Parathyroid adenoma (tissue), 2 donors: ENCODE measurements at regions not wholly inside any gene's neighbourhood (a gene's known extent, or its start where the extent isn't known, plus 50 kb on each side); places are given as distances from the start of the nearest gene placed in this dataset.

ENCODE experiments used
- H2AFZ ChIP-seq: fragments of 300-600 bp; sonication (generic); one replicate; pipeline ENCODE4 v1.7.0; 2017; ENCODE audit warnings: antibody characterized with exemption, mild to moderate bottlenecking
- H3K27ac ChIP-seq: fragments of 300-600 bp; sonication (generic); one replicate; pipeline ENCODE4 v1.7.0; 2017
- H3K27me3 ChIP-seq: fragments of 300-600 bp; sonication (generic); one replicate; pipeline ENCODE4 v1.7.0; 2017; ENCODE audit warnings: low read length; ENCODE audit not compliant: control insufficient read depth, insufficient read depth
- H3K36me3 ChIP-seq: fragments of 300-600 bp; sonication (generic); one replicate; pipeline ENCODE4 v1.7.0; 2017; ENCODE audit warnings: low read length; ENCODE audit not compliant: control insufficient read depth, insufficient read depth
- H3K4me1 ChIP-seq: fragments of 300-600 bp; sonication (generic); one replicate; pipeline ENCODE4 v1.7.0; 2017; ENCODE audit warnings: control low read depth
- H3K4me2 ChIP-seq: fragments of 300-600 bp; sonication (generic); one replicate; pipeline ENCODE4 v1.7.0; 2017; ENCODE audit warnings: low read length
- H3K4me3 ChIP-seq: fragments of 300-600 bp; sonication (generic); one replicate; pipeline ENCODE4 v1.7.0; 2017; ENCODE audit warnings: low read depth, low read length
- H3K79me2 ChIP-seq: fragments of 300-600 bp; sonication (generic); one replicate; pipeline ENCODE4 v1.7.0; 2017; ENCODE audit warnings: control low read depth
- H3K9ac ChIP-seq: fragments of 300-600 bp; sonication (generic); one replicate; pipeline ENCODE4 v1.7.0; 2017; ENCODE audit warnings: mild to moderate bottlenecking
- H3K9me3 ChIP-seq: fragments of 300-600 bp; sonication (generic); one replicate; pipeline ENCODE4 v1.7.0; 2017; ENCODE audit warnings: low read length; ENCODE audit not compliant: control insufficient read depth
- CTCF ChIP-seq: fragments of 300-600 bp; sonication (generic); IDR thresholded peaks from one replicate; pipeline ENCODE4 v1.7.0; 2017; ENCODE audit warnings: antibody characterized with exemption, mild to moderate bottlenecking
- donor health status: primary hyperparathyroidism.

- Histone ChIP-seq H3K9ac (no peak overlapping the region), H3K4me1 (no peaks in the 10 kb centered on the region), H3K79me2 (peaks cover 4% of the 10 kb centered on the region), H3K27ac (no peak overlapping the region), H3K4me2 (no peak overlapping the region), H3K36me3 (no peaks in the 10 kb centered on the region), H3K27me3 (no peaks in the 10 kb centered on the region), H3K4me3 (no peak overlapping the region), H3K9me3 (no peaks in the 10 kb centered on the region), H2AFZ (no peak overlapping the region)
- TF ChIP-seq CTCF = no peak
Measured at GRCh38 chr14:100401031-100401692, 78.0 kb downstream of the SLC25A47 start.

- peaks cover 4% of the 10 kb centered on the region for H3K79me2 ChIP-seq
- H3K36me3 ChIP-seq = no peaks in the 10 kb centered on the region
- TF ChIP-seq CTCF = no peak
- H3K4me3 ChIP-seq = no peak overlapping the region
- no peak overlapping the region for H3K9ac ChIP-seq
- no peak overlapping the region for H2AFZ ChIP-seq
- no peaks in the 10 kb centered on the region for H3K4me1 ChIP-seq
- H3K4me2 ChIP-seq = no peak overlapping the region
- H3K27ac ChIP-seq = no peak overlapping the region
- H3K9me3 ChIP-seq = no peaks in the 10 kb centered on the region
- H3K27me3 ChIP-seq = no peaks in the 10 kb centered on the region
Measured at GRCh38 chr14:100401792-100402191, 78.7 kb downstream of the SLC25A47 start.

- no peaks in the 10 kb centered on the region for H3K9me3 ChIP-seq
- H2AFZ ChIP-seq = no peak overlapping the region
- no peak overlapping the region for H3K4me2 ChIP-seq
- H3K36me3 ChIP-seq = no peaks in the 10 kb centered on the region
- no peaks in the 10 kb centered on the region for H3K27me3 ChIP-seq
- H3K79me2 ChIP-seq = peaks cover 4% of the 10 kb centered on the region
- H3K4me1 ChIP-seq = no peaks in the 10 kb centered on the region
- no peak overlapping the region for H3K9ac ChIP-seq
- no peak overlapping the region for H3K4me3 ChIP-seq
- TF ChIP-seq CTCF = no peak
- H3K27ac ChIP-seq = no peak overlapping the region
Measured at GRCh38 chr14:100402631-100403030, 79.5 kb downstream of the SLC25A47 start.

GRCh38 chr14:100403105-100403504 is 80.0 kb downstream of the SLC25A47 start:
- no peak overlapping the region for H3K4me2 ChIP-seq
- H3K4me3 ChIP-seq = no peak overlapping the region
- H3K36me3 ChIP-seq = no peaks in the 10 kb centered on the region
- no peak for TF ChIP-seq CTCF
- H3K9ac ChIP-seq = no peak overlapping the region
- H3K9me3 ChIP-seq = no peaks in the 10 kb centered on the region
- no peak overlapping the region for H3K27ac ChIP-seq
- H3K27me3 ChIP-seq = no peaks in the 10 kb centered on the region
- H2AFZ ChIP-seq = no peak overlapping the region
- peaks cover 6% of the 10 kb centered on the region for H3K79me2 ChIP-seq
- H3K4me1 ChIP-seq = no peaks in the 10 kb centered on the region

- H3K9ac ChIP-seq = no peak overlapping the region
- no peaks in the 10 kb centered on the region for H3K9me3 ChIP-seq
- H3K79me2 ChIP-seq = peaks cover 5% of the 10 kb centered on the region
- no peaks in the 10 kb centered on the region for H3K4me1 ChIP-seq
- no peaks in the 10 kb centered on the region for H3K27me3 ChIP-seq
- TF ChIP-seq CTCF = no peak
- no peaks in the 10 kb centered on the region for H3K36me3 ChIP-seq
- no peak overlapping the region for H2AFZ ChIP-seq
- no peak overlapping the region for H3K27ac ChIP-seq
- no peak overlapping the region for H3K4me3 ChIP-seq
- H3K4me2 ChIP-seq = no peak overlapping the region
Measured at GRCh38 chr14:100403802-100404365, 80.7 kb downstream of the SLC25A47 start.
